Transverse colon (tissue), 4 donors: ENCODE measurements at regions not wholly inside any gene's neighbourhood (a gene's known extent, or its start where the extent isn't known, plus 50 kb on each side); places are given as distances from the start of the nearest gene placed in this dataset.

ENCODE experiments used
- DNase-seq: peaks from one replicate; pipeline ENCODE4 v3.0.0-alpha.2; 2019
- H3K27ac ChIP-seq, 4 donors: fragments of 200-600 bp; sonication (generic); 2 replicates each; pipeline ENCODE4 v1.5.1; 2016 to 2018; ENCODE audit warnings: inconsistent platforms in 4 of 4
- H3K27me3 ChIP-seq: fragments of 200-600 bp; sonication (generic); 2 replicates; pipeline ENCODE4 v1.5.1; 2017; ENCODE audit warnings: inconsistent platforms
- H3K36me3 ChIP-seq, 4 donors: fragments of 200-600 bp; sonication (generic); 2 replicates each; pipeline ENCODE4 v1.5.1; 2017 to 2019; ENCODE audit warnings: inconsistent platforms in 4 of 4
- H3K4me1 ChIP-seq, 4 donors: fragments of 200-600 bp; sonication (generic); 2 replicates each; pipeline ENCODE4 v1.5.1; 2017 to 2020; ENCODE audit warnings: inconsistent platforms in 4 of 4
- H3K4me3 ChIP-seq, 4 donors: fragments of 200-600 bp; sonication (generic); 1 replicate in 1 of 4; 2 replicates in 3 of 4; pipeline versions ENCODE4 v1.5.1 to v1.6.1; 2017 to 2019; ENCODE audit warnings: inconsistent platforms in 4 of 4
- H3K9me3 ChIP-seq, 2 donors: fragments of 200-600 bp; sonication (generic); 2 replicates each; pipeline ENCODE4 v1.5.1; 2017 to 2019; ENCODE audit warnings: inconsistent platforms in 2 of 2
- EP300 ChIP-seq: sonication (generic); formaldehyde crosslinking; IDR thresholded peaks from one replicate; pipeline ENCODE4 v1.6.1; 2017; ENCODE audit warnings: antibody characterized with exemption, low read depth
- POLR2A ChIP-seq: fragments of 450-650 bp; IDR thresholded peaks from one replicate; pipeline ENCODE4 v1.6.1; 2016; ENCODE audit warnings: antibody characterized with exemption, mild to moderate bottlenecking, moderate library complexity
- POLR2AphosphoS5 ChIP-seq, 3 donors: sonication (generic); formaldehyde crosslinking; IDR thresholded peaks; one replicate each; pipeline ENCODE4 v1.6.1; 2016; ENCODE audit warnings: antibody characterized with exemption in 3 of 3
- WGBS, 2 donors: methylation state at CpG; one replicate each; pipeline ENCODE4 v1.1.5; 2018; ENCODE audit warnings: low coverage in 1 of 2; 5-methylcytosine and 5-hydroxymethylcytosine counted together
- in situ Hi-C, 4 donors: fragments of 200-750 bp; cut with MboI; loops; one replicate each; pipeline versions ENCODE4 v1.15.0 to v1.15.1; 2017; ENCODE audit warnings: low sequenced_read_pairs in 3 of 4, low pct_ligation_motif_present in 1 of 4, low pct_unique_long_range_greater_than_20kb in 1 of 4
- intact Hi-C: fragments of 100-400 bp; cut with DNase I; formaldehyde crosslinking; loops from one replicate; pipeline ENCODE4 v1.15.1; 2023; ENCODE audit warnings: low total_unique reads
- small RNA-seq, 4 donors: library from RNA; depleted of rRNA; stranded (forward); fragments of <200 nt; gene quantifications; one replicate each; pipeline ENCODE3, GENCODE V24; 2016
- TF ChIP-seq, protein P1 (sequence below), 5 experiments: fragments of 200-600 bp in 3 of 5; fragments of 450-650 bp in 2 of 5; sonication (generic) in 3 of 5; IDR thresholded peaks; 1 replicate in 2 of 5; 2 replicates in 3 of 5; pipeline ENCODE4 v1.5.1; 2016 to 2017; ENCODE audit warnings: antibody characterized with exemption in 5 of 5, inconsistent platforms in 3 of 5, mild to moderate bottlenecking in 2 of 5, moderate library complexity in 1 of 5

DNA sequence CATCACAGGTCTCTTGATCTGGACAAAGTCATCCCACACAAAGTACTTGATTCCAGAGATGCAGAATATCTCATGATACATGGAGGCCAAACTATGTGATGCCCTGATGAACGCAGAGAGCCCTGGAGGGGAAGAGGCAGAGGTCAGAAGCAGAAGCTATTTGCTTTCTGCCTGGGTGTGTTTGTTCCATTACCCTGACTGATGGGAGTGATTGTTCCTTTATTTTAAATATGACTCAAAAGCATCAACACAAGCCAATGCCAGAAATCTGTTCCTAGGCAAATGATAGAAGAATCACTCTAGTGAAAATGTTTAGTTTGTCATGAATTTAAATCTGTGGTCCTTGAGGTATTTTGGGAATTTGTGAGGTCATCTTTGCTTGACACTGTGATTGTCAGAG lies 54.7 kb upstream of the GGTLC1 start:
- 72% methylated on average over 1 of the region's 1 CpG; no CpG with 5 or more reads in 1 of the 2 donors for WGBS, 2 donors
- no peaks in the 10 kb centered on the region for H3K9me3 ChIP-seq
- no peak overlapping the region for H3K27ac ChIP-seq
- TF ChIP-seq POLR2A: no peak
- TF ChIP-seq, protein P1, sequence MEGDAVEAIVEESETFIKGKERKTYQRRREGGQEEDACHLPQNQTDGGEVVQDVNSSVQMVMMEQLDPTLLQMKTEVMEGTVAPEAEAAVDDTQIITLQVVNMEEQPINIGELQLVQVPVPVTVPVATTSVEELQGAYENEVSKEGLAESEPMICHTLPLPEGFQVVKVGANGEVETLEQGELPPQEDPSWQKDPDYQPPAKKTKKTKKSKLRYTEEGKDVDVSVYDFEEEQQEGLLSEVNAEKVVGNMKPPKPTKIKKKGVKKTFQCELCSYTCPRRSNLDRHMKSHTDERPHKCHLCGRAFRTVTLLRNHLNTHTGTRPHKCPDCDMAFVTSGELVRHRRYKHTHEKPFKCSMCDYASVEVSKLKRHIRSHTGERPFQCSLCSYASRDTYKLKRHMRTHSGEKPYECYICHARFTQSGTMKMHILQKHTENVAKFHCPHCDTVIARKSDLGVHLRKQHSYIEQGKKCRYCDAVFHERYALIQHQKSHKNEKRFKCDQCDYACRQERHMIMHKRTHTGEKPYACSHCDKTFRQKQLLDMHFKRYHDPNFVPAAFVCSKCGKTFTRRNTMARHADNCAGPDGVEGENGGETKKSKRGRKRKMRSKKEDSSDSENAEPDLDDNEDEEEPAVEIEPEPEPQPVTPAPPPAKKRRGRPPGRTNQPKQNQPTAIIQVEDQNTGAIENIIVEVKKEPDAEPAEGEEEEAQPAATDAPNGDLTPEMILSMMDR (IDR thresholded peaks at IDR 0.05): no peak
- TF ChIP-seq POLR2AphosphoS5 (IDR thresholded peaks at IDR 0.05): no peak
- TF ChIP-seq EP300: no peak
- DNase-seq: no peak
- no peaks in the 10 kb centered on the region for H3K36me3 ChIP-seq
- no peaks in the 10 kb centered on the region for H3K27me3 ChIP-seq
- intact Hi-C loops (no loop called here), in situ Hi-C loops (no loop called here)
- H3K4me3 ChIP-seq: no peak overlapping the region
- no peaks in the 10 kb centered on the region for H3K4me1 ChIP-seq

DNA sequence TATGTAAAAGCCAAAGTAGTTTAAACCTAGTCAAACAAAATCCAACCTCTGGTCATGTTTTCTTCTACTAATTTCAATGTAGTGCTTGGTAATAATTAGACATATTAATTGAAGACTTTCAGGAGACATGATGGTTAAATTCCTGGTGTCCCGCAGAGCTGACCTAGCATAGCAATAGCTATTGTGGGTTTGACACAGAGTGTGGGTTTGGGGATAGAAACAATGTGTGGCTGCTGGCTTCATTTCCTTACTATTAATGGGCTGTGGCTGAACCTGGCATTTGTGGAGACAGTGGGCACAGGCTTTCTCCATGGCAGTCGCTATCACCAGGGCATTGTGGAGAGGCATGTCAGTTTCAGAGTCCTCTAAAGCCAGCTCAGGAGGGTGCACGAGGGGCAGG lies 54.1 kb upstream of the GGTLC1 start:
- TF ChIP-seq, protein P1 (IDR thresholded peaks at IDR 0.05): no peak
- no peak for TF ChIP-seq POLR2A
- TF ChIP-seq POLR2AphosphoS5 (IDR thresholded peaks at IDR 0.05): no peak
- TF ChIP-seq EP300: no peak
- in situ Hi-C loops: no loop called here
- intact Hi-C loops: no loop called here
- WGBS, 2 donors: 80 to 83% methylated on average over 2 to 3 of the region's 3 CpGs
- Histone ChIP-seq H3K27ac (no peak overlapping the region), H3K9me3 (no peaks in the 10 kb centered on the region), H3K4me3 (no peak overlapping the region), H3K4me1 (no peaks in the 10 kb centered on the region), H3K36me3 (no peaks in the 10 kb centered on the region), H3K27me3 (no peaks in the 10 kb centered on the region)
- no peak for DNase-seq

DNA sequence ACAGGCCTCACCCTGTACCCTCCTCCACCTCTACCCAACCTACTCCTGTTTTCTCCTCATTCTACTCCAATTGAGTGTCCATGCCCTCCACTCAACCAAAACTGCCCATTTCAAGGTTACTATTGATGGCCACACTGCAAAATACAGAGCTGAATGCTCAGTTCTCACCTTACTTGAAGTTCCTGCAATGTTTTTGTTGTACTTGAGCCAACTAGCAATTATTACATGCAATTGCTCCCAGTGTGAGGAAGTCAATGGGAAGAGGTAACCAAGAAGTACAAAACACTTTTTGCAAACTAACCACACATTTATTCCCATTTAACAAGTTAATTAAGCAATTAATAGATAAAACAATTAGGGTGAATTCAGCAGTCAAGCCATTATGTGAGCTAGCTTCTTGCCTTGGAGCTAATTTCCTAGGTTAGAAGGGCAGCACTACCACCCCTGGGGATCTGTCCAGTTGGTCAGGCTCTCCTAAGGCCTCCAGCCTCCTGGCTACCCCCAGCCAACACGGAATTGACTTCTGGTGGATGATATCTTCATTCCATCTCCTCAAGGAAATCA lies 52.4 kb upstream of the GGTLC1 start:
- H3K4me3 ChIP-seq: no peak overlapping the region
- H3K27ac ChIP-seq: no peak overlapping the region
- no peak for DNase-seq
- intact Hi-C loops: no loop called here
- H3K9me3 ChIP-seq: no peaks in the 10 kb centered on the region
- TF ChIP-seq, protein P1 (IDR thresholded peaks at IDR 0.05): no peak
- no peak for TF ChIP-seq POLR2A
- TF ChIP-seq POLR2AphosphoS5 (IDR thresholded peaks at IDR 0.05): no peak
- TF ChIP-seq EP300: no peak
- in situ Hi-C loops: no loop called here
- H3K27me3 ChIP-seq: no peaks in the 10 kb centered on the region
- 60 to 75% methylated on average over 1 of the region's 1 CpG for WGBS, 2 donors
- no peaks in the 10 kb centered on the region for H3K36me3 ChIP-seq
- no peaks in the 10 kb centered on the region for H3K4me1 ChIP-seq

DNA sequence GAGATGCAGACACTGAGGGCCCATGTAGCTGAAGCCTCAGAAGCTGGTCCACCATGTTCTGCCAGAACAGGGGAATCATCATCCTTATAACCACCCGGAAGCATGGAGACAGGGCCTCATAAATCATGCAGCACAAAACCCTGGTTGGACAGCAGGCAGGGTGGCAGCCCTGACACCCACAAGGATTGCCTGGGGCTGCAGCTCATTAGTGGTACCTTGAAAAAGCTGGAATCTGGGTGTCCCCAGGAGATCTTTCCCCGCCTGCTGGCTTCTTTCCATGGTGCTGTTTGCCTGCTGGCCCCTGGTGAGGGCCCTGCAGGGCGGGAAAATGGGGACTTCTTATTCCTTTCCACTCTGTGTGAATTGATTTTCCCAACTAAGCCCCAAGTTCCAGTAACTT lies 50.6 kb upstream of the GGTLC1 start:
- intact Hi-C loops: no loop called here
- TF ChIP-seq EP300: no peak
- no peak for TF ChIP-seq POLR2AphosphoS5 (IDR thresholded peaks at IDR 0.05)
- TF ChIP-seq, protein P1 (IDR thresholded peaks at IDR 0.05): no peak
- TF ChIP-seq POLR2A: no peak
- no peak overlapping the region for H3K4me3 ChIP-seq

More for the DNA sequence above, 50.6 kb upstream of the GGTLC1 start:
- no peak overlapping the region for H3K27ac ChIP-seq
- no peak for DNase-seq
- no peaks in the 10 kb centered on the region for H3K27me3 ChIP-seq
- no peaks in the 10 kb centered on the region for H3K36me3 ChIP-seq
- in situ Hi-C loops: no loop called here
- 67% methylated on average over 3 of the region's 3 CpGs; no CpG with 5 or more reads in 1 of the 2 donors for WGBS, 2 donors
- no peaks in the 10 kb centered on the region for H3K4me1 ChIP-seq
- H3K9me3 ChIP-seq: no peaks in the 10 kb centered on the region

Small RNA genes in the stretch of these regions (small RNA-seq; reads per million reads assigned to genes)
- gene RNU1-23P: 0 reads per million in 4 donors
